HG03520 (cell line): ENCODE measurements at regions not wholly inside any gene's neighbourhood (a gene's known extent, or its start where the extent isn't known, plus 50 kb on each side); places are given as distances from the start of the nearest gene placed in this dataset.
A peak's percentile ranks its signal among the peaks of the same experiment; 100 is the strongest.
"Not testable (repeated sequence)": the region's sequence is repeated elsewhere in the genome, so short reads cannot be mapped to it uniquely, and the experiment has no call there.

Experiments used
- ATAC-seq: cut with Tn5 transposase; IDR thresholded peaks from one replicate; pipeline ENCODE4 v1.9.1; 2021; ENCODE audit warnings: mild to moderate bottlenecking, moderate library complexity; ENCODE audit not compliant: unreplicated experiment

DNA sequence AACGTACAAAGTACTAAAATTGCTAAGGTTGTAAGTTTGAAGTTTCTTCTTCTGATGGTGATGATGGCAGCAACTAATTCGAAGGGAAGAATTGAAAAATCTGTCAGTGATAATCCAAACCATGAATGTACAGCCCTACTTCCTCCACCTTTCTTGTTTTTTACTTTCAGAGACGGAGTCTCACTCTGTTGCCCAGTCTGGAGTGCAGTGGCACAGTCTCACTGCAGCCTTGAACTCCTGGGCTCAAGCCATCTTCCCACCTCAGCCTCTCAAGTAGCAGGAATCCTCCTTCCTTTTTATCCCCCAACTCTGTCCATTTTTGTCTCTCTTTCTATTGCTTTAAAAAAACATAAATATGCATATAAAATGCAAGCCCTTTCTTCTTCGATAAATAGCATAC, 112.3 kb upstream of the SOX21 start:
- ATAC-seq: no peak

DNA sequence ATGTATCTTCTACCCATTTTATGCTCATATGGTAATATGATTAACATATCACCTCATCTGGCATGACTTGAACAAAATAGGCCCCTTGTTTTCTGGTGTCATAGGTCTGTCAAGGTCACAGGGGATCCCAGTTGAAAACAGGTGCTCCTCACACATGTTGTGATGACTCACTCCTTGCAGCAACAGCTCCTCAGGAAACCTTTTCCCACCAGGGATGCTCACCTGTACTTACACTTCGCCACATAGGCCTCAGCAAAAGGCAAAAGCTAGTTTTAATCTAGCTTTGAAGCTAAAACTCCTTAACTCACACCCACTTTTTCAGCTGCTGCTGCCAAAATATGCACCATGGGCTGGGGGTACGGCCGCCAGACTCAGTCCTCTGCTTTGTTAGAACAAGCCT, 110.0 kb upstream of the SOX21 start:
- ATAC-seq: no peak

DNA sequence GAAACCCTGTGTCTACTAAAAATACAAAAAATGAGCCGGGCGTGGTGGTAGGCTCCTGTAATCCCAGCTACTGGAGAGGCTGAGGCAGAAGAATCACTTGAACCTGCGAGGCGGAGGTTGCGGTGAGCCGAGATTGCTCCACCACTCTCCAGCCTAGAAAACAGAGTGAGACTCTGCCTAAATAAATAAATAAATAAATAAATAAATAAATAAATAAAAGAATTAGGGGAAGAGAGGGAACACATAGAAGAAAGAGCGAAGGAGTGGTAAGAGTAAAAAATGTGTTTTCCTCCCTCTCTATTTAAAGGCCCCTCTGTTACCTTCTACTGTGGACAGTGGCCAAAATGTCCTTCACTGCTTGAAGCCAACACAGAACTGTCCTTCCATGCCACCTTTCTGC, 103.9 kb upstream of the SOX21 start:
- no peak for ATAC-seq

DNA sequence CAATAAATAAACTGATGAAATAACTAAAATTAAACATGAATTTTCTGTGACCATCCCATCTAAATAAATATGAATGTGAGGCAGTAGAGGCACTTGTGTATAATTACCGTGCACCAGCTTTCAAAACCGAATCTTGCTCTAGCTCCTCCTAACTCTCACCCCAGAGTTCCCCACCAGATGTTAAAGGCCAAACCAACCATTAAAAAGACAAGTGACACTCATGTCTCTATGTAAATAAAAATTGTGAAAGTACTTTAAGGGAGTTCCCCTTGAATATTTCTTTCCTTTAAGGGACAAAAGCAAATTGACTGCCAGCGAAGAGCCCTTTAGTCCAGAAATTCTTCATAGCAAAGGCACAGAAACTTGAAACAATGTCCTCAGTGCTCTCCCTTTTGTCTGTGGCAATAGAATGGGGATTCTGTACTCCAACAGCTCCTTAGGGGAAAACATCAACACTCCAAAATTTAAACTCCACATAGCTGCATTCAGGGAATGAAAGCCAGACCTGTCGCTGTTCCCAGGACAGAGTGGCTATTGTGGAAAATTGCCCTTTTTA, 101.7 kb upstream of the SOX21 start:
- ATAC-seq: peak; percentile 98

DNA sequence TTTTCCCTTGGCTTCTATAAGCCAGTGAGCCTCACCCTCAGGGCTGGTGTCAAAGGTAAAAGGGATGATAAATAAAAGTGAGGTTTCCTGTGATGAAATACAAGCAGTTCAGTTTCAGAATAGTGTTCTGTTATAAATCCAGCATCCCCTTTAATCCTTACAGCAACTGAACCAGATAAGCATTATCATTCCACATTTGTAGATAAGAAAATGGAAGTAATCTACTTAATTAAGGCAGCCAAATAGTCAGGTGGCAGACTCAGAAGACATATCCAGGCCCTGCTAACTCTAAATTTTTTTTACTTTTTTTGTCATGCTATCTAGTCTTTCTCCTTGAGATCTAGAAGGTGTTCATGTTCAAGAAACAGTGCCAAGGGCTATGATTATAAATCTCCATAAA, 99.4 kb upstream of the SOX21 start:
- ATAC-seq: no peak

DNA sequence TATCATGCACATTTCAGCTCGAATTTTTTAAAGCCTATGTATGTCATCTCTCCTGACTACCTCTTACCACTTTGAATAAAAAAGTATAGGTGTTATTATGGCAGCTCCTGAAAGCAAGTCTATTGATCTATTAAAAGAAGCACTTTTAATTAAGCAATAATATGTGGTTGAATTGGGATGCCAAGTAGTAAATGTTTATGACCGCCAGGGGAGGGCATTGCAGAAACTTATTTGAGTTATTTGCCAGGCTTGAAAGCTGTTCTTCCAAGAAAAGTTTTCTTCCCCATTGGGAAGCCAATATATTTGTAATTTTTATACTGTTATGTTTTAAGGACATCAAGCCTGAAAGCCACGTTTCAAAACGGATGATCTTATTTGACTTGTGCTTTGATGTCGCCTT, 88.1 kb upstream of the SOX21 start:
- ATAC-seq: no peak

DNA sequence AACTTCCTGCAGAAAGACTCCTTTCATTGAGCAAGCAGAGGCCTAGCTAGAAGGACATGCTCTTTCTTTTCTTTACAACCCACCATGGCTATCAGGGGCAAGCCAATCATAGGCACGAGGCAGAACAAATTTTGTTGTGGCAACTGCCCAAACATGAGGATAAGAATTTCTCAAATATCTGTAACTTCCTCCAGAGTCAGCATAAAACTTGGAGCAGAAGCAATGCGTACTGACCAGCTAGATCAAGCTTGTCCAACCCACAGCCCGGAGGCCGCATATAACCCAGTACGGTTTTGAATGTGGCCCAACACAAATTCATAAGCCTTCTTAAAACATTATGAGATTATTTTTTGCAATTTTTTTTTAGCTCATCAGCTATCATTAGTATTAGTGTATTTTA, 87.0 kb upstream of the SOX21 start:
- no peak for ATAC-seq

DNA sequence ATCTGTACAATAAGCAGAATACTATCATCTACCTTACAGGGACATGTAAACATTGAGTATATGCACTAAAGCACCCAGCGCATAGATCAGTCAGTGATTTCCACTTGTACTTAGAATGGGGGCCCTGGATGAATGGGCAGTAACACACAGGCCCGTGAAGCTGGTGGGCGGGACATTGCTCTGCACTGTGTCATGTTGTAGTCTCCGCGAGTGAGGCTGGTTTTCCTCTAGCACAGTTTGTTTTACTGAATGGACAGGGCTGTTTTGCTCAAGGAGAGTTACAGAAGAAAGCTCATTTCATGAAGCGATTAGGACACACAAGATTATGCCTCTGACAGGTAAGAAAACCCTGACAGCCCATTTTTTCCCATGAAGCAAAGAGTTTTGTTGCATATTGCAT, 86.4 kb upstream of the SOX21 start:
- ATAC-seq: no peak

DNA sequence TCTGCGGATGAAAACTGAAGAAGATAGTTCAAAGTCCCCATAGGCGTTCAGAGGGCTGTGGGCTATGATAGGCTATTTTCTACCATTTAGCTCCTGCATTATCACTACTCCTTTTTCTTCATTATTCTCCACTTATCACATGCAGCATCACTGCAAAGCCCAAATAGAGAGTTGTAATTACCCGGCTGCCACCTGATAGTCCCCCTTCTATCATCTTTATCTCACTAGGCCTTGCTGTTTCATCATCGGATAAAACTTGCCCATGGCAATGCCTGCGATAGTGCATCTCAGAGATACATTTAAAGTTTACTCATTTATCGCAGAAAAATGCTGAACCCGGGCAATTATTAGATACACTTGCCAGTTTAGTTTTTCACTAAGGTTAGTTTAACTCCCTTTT, 82.9 kb upstream of the SOX21 start:
- no peak for ATAC-seq

DNA sequence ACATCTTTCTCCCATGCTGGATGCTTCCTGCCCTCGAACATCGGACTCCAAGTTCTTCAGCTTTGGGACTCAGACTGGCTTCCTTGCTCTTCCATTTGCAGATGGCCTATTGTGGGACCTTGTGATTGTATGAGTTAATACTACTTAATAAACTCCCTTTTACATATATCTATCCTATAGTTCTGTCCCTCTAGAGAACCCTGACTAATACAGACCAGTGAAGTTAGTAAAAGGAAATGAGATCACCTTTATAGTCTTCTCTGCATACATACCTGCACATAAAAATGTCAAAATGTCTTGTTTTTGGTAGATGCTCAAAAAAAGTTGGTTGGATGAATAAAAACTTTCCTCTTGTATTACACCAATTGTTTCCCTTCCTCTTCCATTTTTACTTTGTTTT, 73.9 kb upstream of the SOX21 start:
- ATAC-seq: not testable (repeated sequence)

DNA sequence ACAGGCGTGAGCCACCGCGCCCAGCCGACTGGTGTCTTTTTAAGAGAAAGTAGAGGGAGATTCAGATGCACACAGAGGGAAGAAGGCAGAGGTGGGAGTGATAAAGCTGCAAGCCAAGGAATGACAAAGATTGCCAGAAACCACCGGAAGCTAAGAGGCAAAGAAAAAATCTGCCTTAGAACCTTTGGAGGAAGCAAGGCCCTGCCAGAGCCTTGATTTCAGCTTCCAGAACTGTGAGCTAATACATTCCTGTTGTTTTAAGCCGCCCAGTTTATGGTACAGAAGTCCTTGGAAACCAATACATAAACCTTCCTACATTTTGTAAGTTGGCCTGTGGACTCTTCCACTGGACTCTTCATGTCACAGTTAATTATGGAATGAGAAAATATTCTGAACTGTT, 71.7 kb upstream of the SOX21 start:
- ATAC-seq: no peak

DNA sequence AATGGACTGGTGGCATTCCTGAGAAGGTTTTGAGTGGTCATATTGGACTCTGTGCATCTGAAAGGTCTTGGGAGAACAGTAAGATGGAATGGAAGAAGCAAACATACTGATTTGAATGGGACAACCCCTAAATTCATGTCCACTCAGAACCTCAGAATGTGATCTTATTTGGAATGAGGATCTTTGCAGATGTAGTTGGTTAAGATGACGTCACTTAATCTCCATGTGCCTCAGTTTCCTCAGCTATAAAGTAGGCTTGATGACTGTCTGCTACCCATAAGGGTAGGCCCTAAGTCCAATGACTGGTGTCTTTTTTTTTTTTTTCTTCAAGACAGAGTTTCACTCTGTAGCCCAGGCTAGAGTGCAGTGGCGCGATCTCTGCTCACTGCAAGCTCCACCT, 71.1 kb upstream of the SOX21 start:
- no peak for ATAC-seq

DNA sequence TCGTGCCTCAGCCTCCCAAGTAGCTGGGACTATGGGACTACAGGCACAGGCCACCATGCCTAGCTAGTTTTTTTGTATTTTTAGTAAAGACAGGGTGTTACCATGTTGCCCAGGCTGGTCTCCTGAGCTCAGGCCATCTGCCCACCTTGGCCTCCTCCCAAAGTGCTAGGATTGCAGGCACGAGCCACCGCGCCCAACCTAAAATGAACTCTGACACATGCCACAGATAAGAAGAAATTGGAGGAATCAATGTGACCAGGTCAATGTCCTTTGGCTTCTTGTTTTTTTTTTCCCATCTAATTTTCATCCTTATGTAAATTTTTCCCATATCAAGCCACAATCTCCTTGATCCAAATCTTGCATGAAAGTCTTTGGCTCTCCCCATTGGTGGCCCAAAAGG, 68.1 kb upstream of the SOX21 start:
- no peak for ATAC-seq

DNA sequence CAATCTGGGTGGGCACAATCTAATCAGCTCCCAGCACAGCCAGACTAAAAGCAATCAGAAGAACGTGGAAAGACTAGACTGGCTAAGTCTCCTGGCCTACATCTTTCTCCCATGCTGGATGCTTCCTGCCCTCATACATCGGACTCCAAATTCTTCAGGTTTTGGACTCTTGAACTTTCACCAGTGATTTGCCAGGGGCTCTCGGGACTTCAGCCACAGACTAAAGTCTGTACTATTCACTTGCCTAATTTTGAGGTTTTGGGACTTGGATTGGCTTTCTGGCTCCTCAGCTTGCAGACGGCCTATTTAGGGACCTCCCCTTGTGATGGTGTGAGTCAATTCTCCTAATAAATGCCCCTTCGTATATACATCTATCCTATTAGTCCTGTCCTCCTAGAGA, 66.6 kb upstream of the SOX21 start:
- no peak for ATAC-seq

DNA sequence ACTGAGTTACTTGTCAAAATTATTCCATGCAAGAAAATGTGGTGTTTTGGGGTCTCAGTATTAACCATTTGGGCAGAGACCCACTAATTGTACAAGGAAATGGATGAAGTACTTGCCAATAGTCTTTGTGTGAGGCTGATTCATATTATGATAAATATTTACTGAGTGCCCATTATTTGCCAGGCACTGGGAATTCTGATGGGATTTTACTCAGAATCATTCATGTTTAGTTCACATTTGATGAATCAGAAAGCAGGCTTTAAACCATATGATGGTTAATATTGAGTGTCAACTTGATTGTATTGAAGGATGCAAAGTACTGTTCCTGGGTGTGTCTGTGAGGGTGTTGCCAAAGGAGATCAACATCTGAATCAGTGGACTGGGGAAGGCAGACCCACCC, 66.2 kb upstream of the SOX21 start:
- ATAC-seq: no peak

DNA sequence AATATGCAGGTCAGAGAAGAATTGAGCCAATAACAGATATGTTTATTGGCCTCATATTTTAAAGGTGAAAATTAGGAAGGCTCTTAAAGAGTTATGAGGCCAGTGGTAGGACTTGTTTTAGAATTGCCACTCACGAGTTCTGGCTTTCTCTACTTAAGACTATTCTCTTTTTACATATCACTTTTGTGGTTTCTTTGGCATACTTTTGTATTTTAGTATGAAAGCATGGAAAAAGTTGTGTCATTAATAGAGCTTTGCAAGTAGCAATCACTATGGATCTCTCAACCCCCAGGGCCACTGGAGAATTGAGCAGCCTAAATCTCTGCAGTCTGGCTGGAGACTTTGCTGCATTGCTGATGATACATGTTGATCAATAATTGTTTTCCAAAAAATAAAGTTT, 64.6 kb upstream of the SOX21 start:
- ATAC-seq: no peak

DNA sequence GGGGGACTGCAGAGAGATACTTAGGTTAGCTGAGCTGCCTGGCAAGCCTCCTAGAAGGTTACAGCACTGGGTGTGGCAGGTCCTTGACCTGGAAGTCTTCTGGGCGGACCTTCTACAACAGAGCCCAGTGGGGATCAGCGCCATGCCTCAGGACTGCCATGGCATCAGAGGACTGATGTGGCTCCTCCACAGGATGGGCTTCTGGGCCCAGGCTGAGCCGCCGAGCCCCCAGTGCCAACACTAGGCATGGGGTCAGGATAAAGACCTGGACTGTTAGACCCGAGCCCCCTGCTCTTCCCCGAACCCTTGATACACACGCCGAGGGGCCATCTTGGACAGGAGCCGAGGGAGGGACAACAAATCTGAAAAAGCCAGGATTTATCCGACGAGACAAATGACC, 64.0 kb upstream of the SOX21 start:
- ATAC-seq: no peak

DNA sequence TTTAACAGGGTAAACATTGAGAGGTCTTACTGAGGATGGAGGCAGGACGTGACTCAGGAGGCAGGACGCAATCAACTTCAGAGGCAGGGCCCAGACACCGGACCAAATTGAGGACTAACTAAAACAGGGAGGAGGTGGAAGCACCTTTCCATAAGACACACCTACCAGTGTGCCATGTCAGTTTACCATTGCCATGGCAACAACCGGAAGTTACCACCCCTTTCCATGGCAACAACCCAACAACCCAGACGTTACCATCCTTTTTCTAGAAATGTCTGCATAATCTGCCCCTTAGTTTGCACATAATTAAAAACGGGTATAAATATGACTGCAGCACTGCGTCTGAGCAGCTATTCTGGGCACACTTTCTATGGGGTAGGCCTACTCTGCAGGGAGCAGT, 53.5 kb upstream of the SOX21 start:
- no peak for ATAC-seq

DNA sequence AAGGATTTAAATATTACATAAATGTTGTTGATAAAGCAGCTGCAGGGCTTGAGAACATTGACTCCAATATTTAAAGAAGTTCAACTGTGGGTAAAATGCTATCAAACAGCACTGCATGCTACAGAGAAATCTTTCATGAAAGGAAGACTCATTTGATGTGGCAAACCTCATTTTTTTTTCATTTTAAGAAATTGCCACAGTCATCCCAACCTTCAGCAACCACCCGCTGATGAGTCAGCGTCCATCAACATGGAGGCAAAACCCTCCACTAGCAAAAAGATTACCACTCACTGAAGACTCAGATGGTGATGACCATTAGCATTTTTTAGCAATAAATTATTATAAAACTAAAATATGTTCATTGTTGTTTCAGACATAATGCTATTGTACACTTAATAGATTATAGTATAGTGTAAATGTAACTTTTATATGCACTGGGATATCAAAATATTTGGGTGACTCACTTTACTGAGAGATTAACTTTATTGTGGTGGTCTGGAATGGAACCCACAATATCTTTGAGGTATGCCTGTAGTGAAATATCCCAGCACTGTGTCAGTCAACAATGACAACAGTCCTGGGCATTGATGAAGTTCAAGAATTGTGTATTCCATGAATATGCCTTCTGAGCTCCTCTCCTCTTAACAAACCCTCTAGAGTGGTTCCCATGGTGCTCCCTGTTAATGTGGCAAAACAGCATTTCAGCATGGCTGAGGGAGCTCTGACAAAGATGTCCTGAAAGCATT, 52.4 kb upstream of the SOX21 start:
- no peak for ATAC-seq
